GM10266 (cell line): ENCODE measurements at regions not wholly inside any gene's neighbourhood (a gene's known extent, or its start where the extent isn't known, plus 50 kb on each side); places are given as distances from the start of the nearest gene placed in this dataset.

Experiments
- DNase-seq: peaks from one replicate; pipeline ENCODE4 v3.0.0; 2012; ENCODE audit errors: extremely low spot score
- CTCF ChIP-seq: IDR thresholded peaks from 2 replicates; pipeline ENCODE4 v1.5.1; 2012; ENCODE audit warnings: mild to moderate bottlenecking, low read depth; ENCODE audit not compliant: control insufficient read depth, insufficient read depth; ENCODE audit errors: missing control alignments

GRCh38 chr16:5979905-5980550 lies 882.4 kb upstream of the EEF2KMT start:
- no peak for DNase-seq
- no peak for TF ChIP-seq CTCF

- no peak for TF ChIP-seq CTCF
- no peak for DNase-seq
Observed at GRCh38 chr16:5977329-5977728, 879.7 kb upstream of the EEF2KMT start.

GRCh38 chr16:5972747-5973146 lies 875.2 kb upstream of the EEF2KMT start:
- no peak for TF ChIP-seq CTCF

GRCh38 chr16:5971924-5972323 lies 874.3 kb upstream of the EEF2KMT start:
- no peak for TF ChIP-seq CTCF
- DNase-seq: no peak

More at GRCh38 chr16:5972747-5973146, 875.2 kb upstream of the EEF2KMT start:
- no peak for DNase-seq

- TF ChIP-seq CTCF: no peak
Observed at GRCh38 chr16:5971106-5971505, 873.5 kb upstream of the EEF2KMT start.

GRCh38 chr16:5966004-5966403 lies 868.4 kb upstream of the EEF2KMT start:
- no peak for DNase-seq
- TF ChIP-seq CTCF: no peak

More at GRCh38 chr16:5971106-5971505, 873.5 kb upstream of the EEF2KMT start:
- DNase-seq: no peak

GRCh38 chr16:5965321-5965720 lies 867.7 kb upstream of the EEF2KMT start:
- no peak for TF ChIP-seq CTCF

More at GRCh38 chr16:5965321-5965720, 867.7 kb upstream of the EEF2KMT start:
- no peak for DNase-seq
